Suprapubic skin (tissue), 3 donors: ENCODE measurements at regions not wholly inside any gene's neighbourhood (a gene's known extent, or its start where the extent isn't known, plus 50 kb on each side); places are given as distances from the start of the nearest gene placed in this dataset.

Experiments used
- POLR2A ChIP-seq, 2 donors: fragments of 450-650 bp; IDR thresholded peaks; one replicate each; pipeline ENCODE4 v1.6.1; 2017; ENCODE audit warnings: antibody characterized with exemption in 2 of 2, mild to moderate bottlenecking in 2 of 2, moderate library complexity in 2 of 2
- TF ChIP-seq, protein P1 (sequence below), 2 donors: fragments of 200-600 bp in 1 of 2; fragments of 450-650 bp in 1 of 2; sonication (generic) in 1 of 2; IDR thresholded peaks; one replicate each; pipeline ENCODE4 v1.5.1; 2016 to 2019; ENCODE audit warnings: antibody characterized with exemption in 2 of 2, mild to moderate bottlenecking in 1 of 2, moderate library complexity in 1 of 2

GRCh38 chr5:175321927-175322532 lies 122.0 kb downstream of the DRD1 start:
- TF ChIP-seq, protein P1, sequence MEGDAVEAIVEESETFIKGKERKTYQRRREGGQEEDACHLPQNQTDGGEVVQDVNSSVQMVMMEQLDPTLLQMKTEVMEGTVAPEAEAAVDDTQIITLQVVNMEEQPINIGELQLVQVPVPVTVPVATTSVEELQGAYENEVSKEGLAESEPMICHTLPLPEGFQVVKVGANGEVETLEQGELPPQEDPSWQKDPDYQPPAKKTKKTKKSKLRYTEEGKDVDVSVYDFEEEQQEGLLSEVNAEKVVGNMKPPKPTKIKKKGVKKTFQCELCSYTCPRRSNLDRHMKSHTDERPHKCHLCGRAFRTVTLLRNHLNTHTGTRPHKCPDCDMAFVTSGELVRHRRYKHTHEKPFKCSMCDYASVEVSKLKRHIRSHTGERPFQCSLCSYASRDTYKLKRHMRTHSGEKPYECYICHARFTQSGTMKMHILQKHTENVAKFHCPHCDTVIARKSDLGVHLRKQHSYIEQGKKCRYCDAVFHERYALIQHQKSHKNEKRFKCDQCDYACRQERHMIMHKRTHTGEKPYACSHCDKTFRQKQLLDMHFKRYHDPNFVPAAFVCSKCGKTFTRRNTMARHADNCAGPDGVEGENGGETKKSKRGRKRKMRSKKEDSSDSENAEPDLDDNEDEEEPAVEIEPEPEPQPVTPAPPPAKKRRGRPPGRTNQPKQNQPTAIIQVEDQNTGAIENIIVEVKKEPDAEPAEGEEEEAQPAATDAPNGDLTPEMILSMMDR (IDR thresholded peaks at IDR 0.05), result no peak
- no peak for TF ChIP-seq POLR2A (IDR thresholded peaks at IDR 0.05)
